Right lobe of liver (tissue), 4 donors: ENCODE measurements at regions not wholly inside any gene's neighbourhood (a gene's known extent, or its start where the extent isn't known, plus 50 kb on each side); places are given as distances from the start of the nearest gene placed in this dataset.

Experiments used
- CTCF ChIP-seq, 4 donors: fragments of 200-600 bp in 3 of 4; fragments of 450-650 bp in 1 of 4; IDR thresholded peaks; one replicate each; pipeline versions ENCODE4 v1.5.1 to v1.8.0; 2016 to 2022; ENCODE audit warnings: antibody characterized with exemption in 4 of 4, mild to moderate bottlenecking in 2 of 4
- POLR2A ChIP-seq: fragments of 450-650 bp; IDR thresholded peaks from one replicate; pipeline ENCODE4 v1.6.1; 2017; ENCODE audit warnings: antibody characterized with exemption, mild to moderate bottlenecking
- donor health status: DM: no; HTN: no; CAD: no.
- donor health status: DM: no; HTN: no; CAD: no.
- donor health status: DM: no; HTN: yes; CAD: no.

GRCh38 chr1:84048820-84049219 lies 49.9 kb upstream of the TTLL7 start:
- TF ChIP-seq CTCF (IDR thresholded peaks at IDR 0.05) (no peak), POLR2A (no peak)
